Mesenchymal stem cell (in vitro differentiated cells and primary cell): ENCODE measurements at regions not wholly inside any gene's neighbourhood (a gene's known extent, or its start where the extent isn't known, plus 50 kb on each side); places are given as distances from the start of the nearest gene placed in this dataset.

ENCODE experiments used
- DNase-seq: peaks from one replicate; pipeline ENCODE4 v3.0.0-alpha.2; 2013
- H2AFZ ChIP-seq: one replicate; pipeline ENCODE4 v1.6.1; 2013; ENCODE audit warnings: low read depth, mild to moderate bottlenecking, control low read depth, inconsistent platforms, low read length, moderate library complexity
- H2AK5ac ChIP-seq: 2 replicates; pipeline ENCODE4 v1.6.1; 2013; ENCODE audit warnings: low read length, moderate library complexity, mild to moderate bottlenecking, inconsistent platforms; ENCODE audit not compliant: severe bottlenecking
- H2BK120ac ChIP-seq: one replicate; pipeline ENCODE4 v1.6.1; 2013; ENCODE audit warnings: low read depth, mild to moderate bottlenecking, inconsistent platforms, low read length, moderate library complexity
- H2BK12ac ChIP-seq, 2 experiments: one replicate each; pipeline ENCODE4 v1.6.1; 2013; ENCODE audit warnings: inconsistent platforms in 2 of 2, low read length in 2 of 2, mild to moderate bottlenecking in 2 of 2, moderate library complexity in 2 of 2, control low read depth in 1 of 2
- H2BK15ac ChIP-seq: one replicate; pipeline ENCODE4 v1.6.1; 2013; ENCODE audit warnings: mild to moderate bottlenecking, low read depth, inconsistent platforms; ENCODE audit not compliant: poor library complexity, severe bottlenecking
- H2BK5ac ChIP-seq: 2 replicates; pipeline ENCODE4 v1.6.1; 2013; ENCODE audit warnings: low read depth, mild to moderate bottlenecking, low read length, control low read depth, inconsistent platforms; ENCODE audit not compliant: poor library complexity, severe bottlenecking
- H3K14ac ChIP-seq, 2 experiments: one replicate each; pipeline ENCODE4 v1.6.1; 2013; ENCODE audit warnings: inconsistent platforms in 2 of 2, low read length in 2 of 2, control low read depth in 1 of 2, mild to moderate bottlenecking in 1 of 2, moderate library complexity in 1 of 2
- H3K18ac ChIP-seq, 2 experiments: one replicate each; pipeline ENCODE4 v1.6.1; 2013; ENCODE audit warnings: inconsistent platforms in 2 of 2, low read length in 2 of 2, control low read depth in 1 of 2, low read depth in 1 of 2, mild to moderate bottlenecking in 1 of 2
- H3K23ac ChIP-seq, 2 experiments: one replicate each; pipeline ENCODE4 v1.6.1; 2013; ENCODE audit warnings: inconsistent platforms in 2 of 2, low read length in 2 of 2, mild to moderate bottlenecking in 2 of 2, moderate library complexity in 2 of 2, control low read depth in 1 of 2
- H3K27ac ChIP-seq: 2 replicates; pipeline ENCODE4 v1.5.1; 2013; ENCODE audit warnings: mild to moderate bottlenecking, moderate library complexity, low read length, control low read depth, inconsistent platforms; ENCODE audit not compliant: poor library complexity, severe bottlenecking
- H3K27me3 ChIP-seq, 2 experiments: 2 replicates each; pipeline versions ENCODE4 v1.6.1 to v1.7.0; 2013; ENCODE audit warnings: low read length in 2 of 2, mild to moderate bottlenecking in 2 of 2, moderate library complexity in 2 of 2, control low read depth in 1 of 2, inconsistent platforms in 1 of 2; ENCODE audit not compliant: control insufficient read depth in 1 of 2, insufficient read depth in 1 of 2
- H3K36me3 ChIP-seq, 2 experiments: 2 replicates each; pipeline versions ENCODE4 v1.6.1 to v1.7.0; 2013; ENCODE audit warnings: low read length in 2 of 2, control low read depth in 1 of 2, inconsistent platforms in 1 of 2, low read depth in 1 of 2, mild to moderate bottlenecking in 1 of 2; ENCODE audit not compliant: insufficient read depth in 2 of 2, control insufficient read depth in 1 of 2
- H3K4ac ChIP-seq, 2 experiments: one replicate each; pipeline ENCODE4 v1.6.1; 2013; ENCODE audit warnings: inconsistent platforms in 2 of 2, low read length in 2 of 2, mild to moderate bottlenecking in 2 of 2, moderate library complexity in 2 of 2, control low read depth in 1 of 2, low read depth in 1 of 2
- H3K4me1 ChIP-seq: 2 replicates; pipeline ENCODE4 v1.6.1; 2013; ENCODE audit warnings: low read depth, low read length, control low read depth; ENCODE audit not compliant: control insufficient read depth, insufficient read depth
- H3K4me2 ChIP-seq: 2 replicates; pipeline ENCODE4 v1.6.1; 2013; ENCODE audit warnings: low read length, mild to moderate bottlenecking, inconsistent platforms; ENCODE audit not compliant: poor library complexity, severe bottlenecking
- H3K4me3 ChIP-seq, 2 experiments: 2 replicates each; pipeline versions ENCODE4 v1.5.1 to v1.7.0; 2013; ENCODE audit warnings: low read length in 2 of 2, mild to moderate bottlenecking in 2 of 2, control low read depth in 1 of 2, low read depth in 1 of 2; ENCODE audit not compliant: insufficient read depth in 1 of 2
- H3K79me1 ChIP-seq: replicated peaks from 2 replicates; pipeline ENCODE4 v1.6.1; 2013; ENCODE audit warnings: mild to moderate bottlenecking, control low read depth, low read length, inconsistent platforms; ENCODE audit not compliant: poor library complexity, severe bottlenecking
- H3K9ac ChIP-seq: 2 replicates; pipeline ENCODE4 v1.7.0; 2013; ENCODE audit warnings: mild to moderate bottlenecking, low read length, moderate library complexity
- H3K9me3 ChIP-seq: 2 replicates; pipeline ENCODE4 v1.7.0; 2013; ENCODE audit warnings: mild to moderate bottlenecking, low read length; ENCODE audit not compliant: control insufficient read depth
- H4K8ac ChIP-seq: one replicate; pipeline ENCODE4 v1.6.1; 2013; ENCODE audit warnings: inconsistent platforms, mild to moderate bottlenecking, low read length, moderate library complexity
- H4K91ac ChIP-seq: one replicate; pipeline ENCODE4 v1.6.1; 2013; ENCODE audit warnings: mild to moderate bottlenecking, low read length, inconsistent platforms
- WGBS: methylation state at CpG from one replicate; pipeline ENCODE4 v1.1.7; 2013; ENCODE audit warnings: mixed read lengths; 5-methylcytosine and 5-hydroxymethylcytosine counted together

- H2BK120ac ChIP-seq: no peak overlapping the region
- no peak overlapping the region for H2BK12ac ChIP-seq
- H3K36me3 ChIP-seq: no peaks in the 10 kb centered on the region
- no peak overlapping the region for H3K14ac ChIP-seq
- H4K91ac ChIP-seq: no peak overlapping the region
- H3K27me3 ChIP-seq: no peaks in the 10 kb centered on the region
- DNase-seq: no peak
- H3K27ac ChIP-seq: no peak overlapping the region
- no peak overlapping the region for H3K9ac ChIP-seq
- no peak overlapping the region for H2AK5ac ChIP-seq
- H3K4ac ChIP-seq: no peak overlapping the region
- no peak overlapping the region for H3K4me2 ChIP-seq
- H3K4me1 ChIP-seq: no peaks in the 10 kb centered on the region
- no peak overlapping the region for H2AFZ ChIP-seq
- H4K8ac ChIP-seq: no peak overlapping the region
- no peak overlapping the region for H3K23ac ChIP-seq
- H2BK15ac ChIP-seq: no peak overlapping the region
- H3K9me3 ChIP-seq: no peaks in the 10 kb centered on the region
- no peaks in the 10 kb centered on the region for H3K79me1 ChIP-seq
- no peak overlapping the region for H3K18ac ChIP-seq
- WGBS: 64% methylated on average over 1 of the region's 8 CpGs
- no peak overlapping the region for H3K4me3 ChIP-seq
- no peak overlapping the region for H2BK5ac ChIP-seq
Observed at GRCh38 chr2:41116106-41116797, 664.4 kb upstream of the SLC8A1 start.

- no peak overlapping the region for H3K23ac ChIP-seq
- no peak overlapping the region for H3K4me2 ChIP-seq
- no peak overlapping the region for H3K18ac ChIP-seq
- no peak overlapping the region for H2AK5ac ChIP-seq
- H3K9ac ChIP-seq: no peak overlapping the region
- H3K27ac ChIP-seq: no peak overlapping the region
- H3K4ac ChIP-seq: no peak overlapping the region
- H2BK15ac ChIP-seq: no peak overlapping the region
- H3K9me3 ChIP-seq: no peaks in the 10 kb centered on the region
- 100% methylated on average over 4 of the region's 4 CpGs for WGBS
- H2AFZ ChIP-seq: no peak overlapping the region
- no peak overlapping the region for H2BK12ac ChIP-seq
- H3K14ac ChIP-seq: no peak overlapping the region
- H3K36me3 ChIP-seq: no peaks in the 10 kb centered on the region
- DNase-seq: no peak
- H4K91ac ChIP-seq: no peak overlapping the region
- H2BK120ac ChIP-seq: no peak overlapping the region
- H3K4me1 ChIP-seq: no peaks in the 10 kb centered on the region
- no peaks in the 10 kb centered on the region for H3K79me1 ChIP-seq
- no peak overlapping the region for H2BK5ac ChIP-seq
- H3K4me3 ChIP-seq: no peak overlapping the region
- no peaks in the 10 kb centered on the region for H3K27me3 ChIP-seq
- no peak overlapping the region for H4K8ac ChIP-seq
Observed at GRCh38 chr2:41119489-41119888, 667.6 kb upstream of the SLC8A1 start.

GRCh38 chr2:41123341-41123740, 671.5 kb upstream of the SLC8A1 start:
- DNase-seq: no peak
- Histone ChIP-seq H3K79me1 (no peaks in the 10 kb centered on the region), H2BK12ac (no peak overlapping the region), H3K27me3 (no peaks in the 10 kb centered on the region), H4K91ac (no peak overlapping the region), H3K4ac (no peak overlapping the region), H2BK15ac (no peak overlapping the region), H3K4me2 (no peak overlapping the region), H3K18ac (no peak overlapping the region), H3K9me3 (peaks cover 2% of the 10 kb centered on the region), H3K9ac (no peak overlapping the region), H2AFZ (no peak overlapping the region), H2AK5ac (no peak overlapping the region), H2BK5ac (no peak overlapping the region), H3K27ac (no peak overlapping the region), H3K14ac (no peak overlapping the region), H3K23ac (no peak overlapping the region), H4K8ac (no peak overlapping the region), H3K4me3 (no peak overlapping the region), H3K36me3 (no peaks in the 10 kb centered on the region), H3K4me1 (no peaks in the 10 kb centered on the region), H2BK120ac (no peak overlapping the region)
- 85% methylated on average over 1 of the region's 1 CpG for whole genome bisulfite sequencing

GRCh38 chr2:41127351-41127750, 675.5 kb upstream of the SLC8A1 start:
- Histone ChIP-seq H3K4me2 (no peak overlapping the region), H2BK12ac (no peak overlapping the region), H4K91ac (no peak overlapping the region), H3K4me1 (no peaks in the 10 kb centered on the region), H2BK15ac (no peak overlapping the region), H4K8ac (no peak overlapping the region), H2AFZ (no peak overlapping the region), H3K27ac (no peak overlapping the region), H3K4ac (no peak overlapping the region), H3K14ac (no peak overlapping the region), H2BK120ac (no peak overlapping the region), H3K27me3 (no peaks in the 10 kb centered on the region), H2AK5ac (no peak overlapping the region), H3K79me1 (no peaks in the 10 kb centered on the region), H3K9ac (no peak overlapping the region), H3K4me3 (no peak overlapping the region), H3K36me3 (no peaks in the 10 kb centered on the region), H3K18ac (no peak overlapping the region), H2BK5ac (no peak overlapping the region), H3K9me3 (peaks cover 2% of the 10 kb centered on the region), H3K23ac (no peak overlapping the region)
- DNase-seq: no peak
- 83% methylated on average over 2 of the region's 3 CpGs for WGBS
